ENCODE measurements at regions not wholly inside any gene's neighbourhood (a gene's known extent, or its start where the extent isn't known, plus 50 kb on each side); places are given as distances from the start of the nearest gene placed in this dataset.

DNA sequence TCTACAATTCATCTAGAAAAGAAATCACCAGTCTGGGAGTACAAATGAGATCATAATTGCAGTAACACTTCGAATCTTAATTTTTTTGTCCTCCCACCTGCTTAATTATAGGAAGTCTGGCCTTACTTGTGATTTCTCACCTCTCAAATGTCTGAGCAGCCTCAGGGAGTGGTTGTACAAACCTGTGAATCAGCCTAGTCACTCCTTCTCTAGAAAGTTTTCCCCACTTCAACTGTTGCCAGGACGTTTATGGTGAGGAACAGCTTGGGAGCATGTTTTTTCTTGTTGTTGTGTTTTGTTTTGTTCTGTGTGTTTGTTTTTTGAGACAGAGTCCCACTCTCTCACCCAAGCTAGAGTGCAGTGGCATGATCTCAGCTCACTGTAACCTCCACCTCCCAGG is 50.3 kb upstream of the CLDN10 start:
- no peak for FAIRE-seq
